GM12865 (cell line): ENCODE measurements at regions not wholly inside any gene's neighbourhood (a gene's known extent, or its start where the extent isn't known, plus 50 kb on each side); places are given as distances from the start of the nearest gene placed in this dataset.
"Not testable (repeated sequence)": the region's sequence is repeated elsewhere in the genome, so short reads cannot be mapped to it uniquely, and the experiment has no call there.

Experiments
- DNase-seq: peaks from one replicate; pipeline ENCODE4 v3.0.0; 2010; ENCODE audit warnings: low read depth
- H3K4me3 ChIP-seq: 2 replicates; pipeline ENCODE4 v1.5.1; 2011; ENCODE audit warnings: mild to moderate bottlenecking, low read depth, low read length, control low read depth
- TF ChIP-seq, protein P1 (sequence below): IDR thresholded peaks from 2 replicates; pipeline ENCODE4 v1.5.1; 2011; ENCODE audit warnings: low read length, control low read depth, low read depth, inconsistent platforms; ENCODE audit not compliant: insufficient read depth; ENCODE audit errors: missing control alignments

DNA sequence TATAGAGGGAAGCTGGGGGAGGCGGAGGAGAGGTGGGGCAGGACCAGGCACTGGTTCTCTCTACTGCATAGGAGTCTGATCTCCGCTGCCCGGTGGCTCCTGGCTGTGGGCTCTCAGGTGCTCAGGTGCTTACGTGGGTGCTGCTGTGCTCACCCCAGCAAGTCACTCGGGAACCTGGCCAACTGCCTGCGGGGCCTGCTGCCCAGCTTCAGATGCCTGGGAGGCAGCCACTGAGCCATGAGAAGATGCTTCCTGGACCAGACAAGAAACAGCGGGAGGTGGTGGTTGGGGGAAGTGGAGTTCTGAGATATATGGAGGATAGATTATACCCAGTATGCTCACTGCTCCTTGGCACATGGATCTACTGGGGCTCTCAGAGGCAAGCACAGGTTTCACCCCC is 1303.4 kb downstream of the TBC1D22A start:
- DNase-seq = no peak
- TF ChIP-seq, protein P1, sequence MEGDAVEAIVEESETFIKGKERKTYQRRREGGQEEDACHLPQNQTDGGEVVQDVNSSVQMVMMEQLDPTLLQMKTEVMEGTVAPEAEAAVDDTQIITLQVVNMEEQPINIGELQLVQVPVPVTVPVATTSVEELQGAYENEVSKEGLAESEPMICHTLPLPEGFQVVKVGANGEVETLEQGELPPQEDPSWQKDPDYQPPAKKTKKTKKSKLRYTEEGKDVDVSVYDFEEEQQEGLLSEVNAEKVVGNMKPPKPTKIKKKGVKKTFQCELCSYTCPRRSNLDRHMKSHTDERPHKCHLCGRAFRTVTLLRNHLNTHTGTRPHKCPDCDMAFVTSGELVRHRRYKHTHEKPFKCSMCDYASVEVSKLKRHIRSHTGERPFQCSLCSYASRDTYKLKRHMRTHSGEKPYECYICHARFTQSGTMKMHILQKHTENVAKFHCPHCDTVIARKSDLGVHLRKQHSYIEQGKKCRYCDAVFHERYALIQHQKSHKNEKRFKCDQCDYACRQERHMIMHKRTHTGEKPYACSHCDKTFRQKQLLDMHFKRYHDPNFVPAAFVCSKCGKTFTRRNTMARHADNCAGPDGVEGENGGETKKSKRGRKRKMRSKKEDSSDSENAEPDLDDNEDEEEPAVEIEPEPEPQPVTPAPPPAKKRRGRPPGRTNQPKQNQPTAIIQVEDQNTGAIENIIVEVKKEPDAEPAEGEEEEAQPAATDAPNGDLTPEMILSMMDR = no peak
- H3K4me3 ChIP-seq = no peak overlapping the region

DNA sequence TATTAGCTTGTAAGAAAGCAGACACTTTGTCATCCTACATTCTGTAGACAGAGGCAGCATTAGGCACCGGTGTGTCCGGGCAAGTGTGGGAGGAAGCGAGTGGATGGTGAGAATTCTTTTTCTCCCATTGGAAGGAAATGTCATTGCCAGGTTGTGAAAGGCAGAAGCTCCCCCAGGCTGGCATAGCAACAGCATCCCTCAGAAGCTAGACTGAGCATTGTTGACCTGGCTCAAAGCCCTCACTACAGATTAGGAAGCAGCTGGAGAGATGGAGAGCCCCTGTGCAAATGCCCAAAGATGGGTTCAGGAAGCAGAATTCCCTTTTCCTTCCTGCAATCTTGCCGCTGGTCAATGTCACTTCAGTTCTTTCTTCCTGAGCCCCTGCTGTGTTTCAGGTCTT is 1299.3 kb downstream of the TBC1D22A start:
- no peak overlapping the region for H3K4me3 ChIP-seq
- TF ChIP-seq, protein P1 = no peak
- no peak for DNase-seq

DNA sequence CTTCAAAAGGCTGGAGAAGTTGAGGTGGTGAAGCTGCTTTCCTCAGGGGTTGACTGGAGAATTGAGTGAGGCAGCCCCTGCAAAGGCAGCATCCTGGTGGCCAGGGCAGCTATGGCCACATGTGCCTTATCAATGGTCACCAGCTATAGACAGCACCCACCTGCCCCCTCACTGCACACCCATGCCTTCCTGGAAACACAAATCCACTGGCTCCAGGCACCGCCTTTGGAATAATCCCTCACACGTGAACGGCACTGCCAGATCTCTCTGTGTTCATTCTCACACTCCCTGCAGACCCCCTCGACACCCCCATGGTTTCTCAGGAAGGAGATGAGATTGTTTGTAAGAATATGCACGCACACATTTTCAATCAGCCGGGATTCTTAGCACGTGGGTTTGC is 1297.8 kb downstream of the TBC1D22A start:
- TF ChIP-seq, protein P1 = no peak
- DNase-seq = no peak
- H3K4me3 ChIP-seq = no peak overlapping the region

DNA sequence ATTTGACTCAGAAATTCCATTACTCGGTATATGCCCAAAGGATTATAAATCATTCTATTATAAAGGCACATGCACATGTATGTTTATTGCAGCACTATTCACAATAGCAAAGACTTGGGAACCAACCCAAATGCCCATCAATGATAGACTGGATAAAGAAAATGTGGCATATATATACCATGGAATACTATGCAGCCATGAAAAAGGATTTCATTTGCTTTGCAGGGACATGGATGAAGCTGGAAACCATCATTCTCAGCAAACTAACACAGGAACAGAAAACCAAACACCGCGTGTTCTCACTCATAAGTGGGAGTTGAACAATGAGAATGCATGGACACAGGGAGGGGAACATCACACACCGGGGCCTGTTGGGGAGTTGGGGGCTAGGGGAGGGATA is 1297.1 kb downstream of the TBC1D22A start:
- not testable (repeated sequence) for DNase-seq, H3K4me3 ChIP-seq

DNA sequence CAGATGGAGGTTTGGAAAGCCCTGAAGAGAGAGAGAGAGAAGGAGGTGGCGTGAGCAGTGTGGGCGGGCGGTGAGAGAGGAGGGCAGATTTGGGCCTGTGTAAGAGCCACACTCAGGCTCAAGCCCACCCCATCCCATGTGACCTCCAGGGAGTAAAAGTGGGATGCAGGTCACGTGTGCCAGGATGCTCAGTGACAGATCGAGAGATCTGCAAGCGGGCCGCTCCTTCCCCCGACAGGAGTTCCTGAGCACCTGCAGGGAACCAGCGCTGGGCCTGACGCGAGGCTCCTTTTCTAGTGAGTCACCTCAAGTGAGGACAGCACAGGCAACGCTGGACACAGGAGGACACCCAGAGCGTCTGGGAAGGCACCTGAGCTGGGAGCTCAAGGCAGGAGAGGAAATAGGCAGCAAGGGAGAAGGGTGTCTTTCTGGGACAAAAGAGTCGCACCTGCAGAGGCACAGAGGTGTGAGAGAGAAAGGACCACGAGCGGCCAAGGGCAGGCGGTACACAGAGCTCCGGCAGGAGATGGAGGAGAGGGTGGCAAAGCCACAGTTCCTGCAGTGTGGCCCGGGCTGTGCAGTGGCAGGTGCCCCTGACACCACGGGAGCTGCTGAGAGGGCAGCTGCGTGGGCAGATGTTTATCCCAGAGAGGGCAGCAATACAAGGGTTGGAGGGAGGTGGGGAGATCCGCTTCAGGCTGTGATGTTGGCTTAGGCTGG is 1294.8 kb downstream of the TBC1D22A start:
- H3K4me3 ChIP-seq = no peak overlapping the region
- TF ChIP-seq, protein P1 = no peak
- DNase-seq = no peak

DNA sequence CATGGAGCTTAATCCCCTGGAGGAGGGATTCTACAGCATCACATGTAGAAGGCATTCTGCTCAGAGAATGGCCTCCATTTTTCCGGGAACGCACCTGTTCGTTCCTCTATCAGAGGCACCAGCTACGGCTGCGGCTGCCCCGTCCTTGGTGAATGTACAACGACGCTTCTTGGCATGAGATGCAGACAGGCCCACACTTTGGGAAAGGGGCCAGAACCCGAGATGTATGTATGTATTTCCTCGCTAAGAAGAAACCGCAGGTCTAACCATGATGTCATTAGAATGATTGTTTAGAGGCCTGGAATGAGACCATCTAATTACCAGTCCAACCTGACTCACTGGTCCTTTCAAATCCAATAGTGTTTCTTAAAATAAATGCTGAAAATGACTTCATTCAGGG is 1293.4 kb downstream of the TBC1D22A start:
- DNase-seq = no peak
- H3K4me3 ChIP-seq = no peak overlapping the region
- TF ChIP-seq, protein P1 = no peak

DNA sequence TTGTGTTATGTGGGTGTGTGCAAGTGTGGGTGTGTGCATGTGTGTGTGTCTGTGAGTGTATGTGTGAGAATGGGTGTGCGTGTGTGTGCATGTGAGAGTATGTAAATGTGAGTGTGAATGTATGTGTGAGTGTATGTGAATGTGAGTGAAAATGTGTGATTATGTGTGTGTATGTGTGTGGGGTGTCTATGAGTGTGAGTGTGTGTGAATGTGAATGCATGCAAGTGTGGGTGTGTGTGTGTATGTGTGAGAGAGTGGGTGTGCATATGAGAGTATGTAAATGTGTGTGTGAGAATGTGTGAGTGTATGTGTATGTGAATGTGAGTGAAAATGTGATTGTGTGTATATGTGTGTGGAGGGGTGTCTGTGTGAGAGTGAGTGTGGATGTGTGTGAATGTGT is 1292.7 kb downstream of the TBC1D22A start:
- DNase-seq = no peak
- H3K4me3 ChIP-seq = no peak overlapping the region
- TF ChIP-seq, protein P1 = no peak

DNA sequence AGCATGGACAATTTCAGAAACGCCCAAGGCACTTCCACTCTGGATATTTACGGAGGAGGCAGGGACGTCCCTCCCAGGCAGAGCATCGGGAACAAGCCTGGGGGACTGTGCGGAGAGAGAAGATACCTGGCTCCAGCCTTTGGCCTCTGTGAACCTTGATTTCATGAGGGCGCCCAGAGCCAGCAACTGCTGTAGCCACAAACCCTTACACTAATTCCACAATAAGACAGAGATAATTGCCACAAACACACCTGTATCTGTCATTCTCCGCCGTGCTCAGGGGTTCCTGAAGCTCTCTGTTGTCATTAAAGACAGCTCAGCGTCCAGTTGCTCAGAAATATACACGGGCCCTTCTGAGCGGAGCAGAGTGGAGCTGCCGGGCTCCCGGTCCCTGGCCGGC is 1292.1 kb downstream of the TBC1D22A start:
- DNase-seq = no peak
- TF ChIP-seq, protein P1 = no peak

More for the DNA sequence above, 1292.1 kb downstream of the TBC1D22A start:
- H3K4me3 ChIP-seq = no peak overlapping the region
